Astrocyte (in vitro differentiated cells and primary cell): ENCODE measurements at regions not wholly inside any gene's neighbourhood (a gene's known extent, or its start where the extent isn't known, plus 50 kb on each side); places are given as distances from the start of the nearest gene placed in this dataset.

ENCODE experiments used
- CTCF ChIP-seq: IDR thresholded peaks from 2 replicates; pipeline ENCODE4 v1.5.1; 2011; ENCODE audit warnings: low read depth, mild to moderate bottlenecking, inconsistent platforms, low read length, moderate library complexity; ENCODE audit not compliant: insufficient read depth
- EZH2 ChIP-seq: IDR thresholded peaks from 2 replicates; pipeline ENCODE4 v1.6.1; 2012; ENCODE audit warnings: mild to moderate bottlenecking, low read length, inconsistent platforms; ENCODE audit not compliant: insufficient read depth

- TF ChIP-seq CTCF (no peak), EZH2 (no peak)
Measured at GRCh38 chr2:188089901-188090300, 201.8 kb upstream of the GULP1 start.
